Fibroblast of skin of scalp (primary cell): ENCODE measurements at regions not wholly inside any gene's neighbourhood (a gene's known extent, or its start where the extent isn't known, plus 50 kb on each side); places are given as distances from the start of the nearest gene placed in this dataset.
"Not testable (repeated sequence)": the region's sequence is repeated elsewhere in the genome, so short reads cannot be mapped to it uniquely, and the experiment has no call there.

Source experiments
- DNase-seq: peaks from one replicate; pipeline ENCODE4 v3.0.0-alpha.2; 2013

DNA sequence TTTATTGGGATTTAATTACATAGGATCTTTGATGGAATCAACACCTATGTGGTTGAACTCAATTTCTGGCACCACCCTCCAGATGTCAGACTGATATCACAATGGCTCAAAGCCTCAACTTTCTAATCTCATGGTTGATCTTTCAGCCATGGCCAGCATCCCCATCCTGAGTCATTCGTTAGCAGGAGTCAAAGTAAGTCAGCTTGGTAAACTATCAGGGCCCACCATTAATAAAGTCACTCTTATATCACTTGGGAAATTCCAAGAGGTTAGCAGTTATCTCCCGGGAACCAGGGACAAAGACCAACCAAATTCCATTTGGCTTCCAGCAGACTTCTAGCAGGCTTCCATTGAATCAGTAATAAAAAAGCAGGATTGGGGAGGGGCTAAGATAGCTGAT lies 50.7 kb upstream of the TNFSF4 start:
- DNase-seq: peak; percentile 37

DNA sequence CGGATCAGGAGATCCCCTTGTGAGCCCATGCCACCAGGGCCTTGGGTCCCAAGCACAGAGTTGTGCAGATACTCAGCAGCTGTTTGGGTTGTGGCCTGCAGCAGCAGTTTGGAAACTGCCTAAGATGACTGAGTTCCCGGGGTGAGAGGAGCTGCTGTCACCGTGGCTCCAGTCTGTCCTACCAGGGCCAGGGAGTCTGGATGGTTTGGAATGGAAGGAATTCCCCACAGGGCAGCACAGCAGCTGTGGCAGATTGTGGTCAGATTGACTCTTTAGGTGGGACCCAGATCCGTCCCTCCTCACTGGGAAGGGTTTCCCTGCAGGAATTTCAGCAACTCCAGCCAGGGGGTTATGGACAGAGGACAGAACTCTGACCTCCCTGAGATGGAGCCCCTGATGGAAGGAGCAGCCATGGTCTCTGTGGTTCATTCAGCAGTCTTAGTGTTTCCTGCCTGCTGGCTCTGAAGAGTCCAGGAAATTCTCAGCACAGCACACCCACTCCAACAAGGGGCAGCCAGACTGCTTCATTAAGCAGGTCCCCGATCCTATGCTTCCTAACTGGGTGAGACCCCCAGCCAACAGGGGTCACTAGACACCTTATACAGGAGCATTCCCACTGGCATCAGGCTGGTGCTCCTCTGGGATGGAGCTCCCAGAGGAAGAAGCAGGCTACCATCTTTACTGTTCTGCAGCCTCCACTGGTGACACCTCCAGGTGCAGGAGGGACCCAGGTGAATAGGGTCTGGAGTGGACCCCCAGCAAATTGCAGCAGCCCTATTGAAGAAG lies 51.5 kb upstream of the TNFSF4 start:
- peak; percentile 71 for DNase-seq

DNA sequence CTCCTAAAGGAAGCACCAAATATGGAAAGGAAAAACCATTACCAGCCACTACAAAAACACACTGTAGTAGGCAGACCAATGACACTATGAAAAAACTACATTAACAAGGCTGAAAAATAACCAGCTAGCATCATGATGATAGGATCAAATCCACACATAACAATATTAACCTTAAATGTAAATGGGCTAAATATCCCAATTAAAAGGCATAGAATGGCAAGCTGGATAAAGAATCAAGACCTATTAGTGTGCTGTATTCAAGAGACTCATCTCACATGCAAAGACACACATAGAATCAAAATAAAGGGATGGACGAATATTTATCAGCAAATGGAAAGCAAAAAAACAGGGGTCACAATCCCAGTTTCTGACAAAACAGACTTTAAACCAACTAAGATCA lies 53.2 kb upstream of the TNFSF4 start:
- not testable (repeated sequence) for DNase-seq

DNA sequence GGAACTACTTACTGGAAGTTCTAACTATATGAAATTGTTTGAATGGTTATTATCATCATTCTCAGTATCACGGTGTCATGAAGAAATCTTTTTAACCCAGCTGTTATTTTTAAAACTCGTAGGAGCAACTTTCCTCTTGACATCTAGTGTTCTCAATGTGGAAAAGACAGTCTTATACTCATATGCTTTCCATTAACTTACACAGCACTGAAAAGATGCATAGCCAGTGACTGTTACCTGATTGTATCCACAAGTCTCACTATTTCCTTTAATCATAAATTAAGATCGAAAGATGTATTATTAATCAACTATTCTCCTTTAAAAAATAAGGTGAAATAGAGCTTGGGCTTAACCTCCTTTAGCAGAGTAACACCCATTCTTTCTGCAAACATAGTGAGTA lies 59.7 kb upstream of the TNFSF4 start:
- no peak for DNase-seq

DNA sequence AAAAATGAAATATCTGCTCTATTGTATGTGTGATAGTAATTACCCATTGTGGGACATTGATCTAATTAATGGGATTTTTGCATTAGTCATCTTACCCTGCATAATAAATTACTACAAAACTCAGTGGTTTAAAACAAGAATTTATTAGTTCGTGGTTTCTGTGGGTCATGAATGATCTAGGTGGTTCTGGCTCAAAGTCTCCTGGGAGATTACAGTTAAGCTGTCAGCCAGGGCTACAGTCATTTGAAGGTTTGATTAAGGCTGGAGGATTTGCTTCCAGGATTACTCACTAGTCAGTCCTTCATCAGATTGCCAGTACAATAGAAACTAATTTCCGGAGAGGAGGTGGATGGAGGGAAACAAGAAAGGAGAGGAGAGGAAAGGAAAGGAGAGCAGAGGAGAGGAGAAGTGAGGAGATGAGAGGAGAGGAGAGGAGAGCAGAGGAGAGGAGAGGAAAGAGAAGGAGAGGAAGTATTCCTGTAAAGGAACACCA lies 60.4 kb upstream of the TNFSF4 start:
- peak; percentile 73 for DNase-seq

DNA sequence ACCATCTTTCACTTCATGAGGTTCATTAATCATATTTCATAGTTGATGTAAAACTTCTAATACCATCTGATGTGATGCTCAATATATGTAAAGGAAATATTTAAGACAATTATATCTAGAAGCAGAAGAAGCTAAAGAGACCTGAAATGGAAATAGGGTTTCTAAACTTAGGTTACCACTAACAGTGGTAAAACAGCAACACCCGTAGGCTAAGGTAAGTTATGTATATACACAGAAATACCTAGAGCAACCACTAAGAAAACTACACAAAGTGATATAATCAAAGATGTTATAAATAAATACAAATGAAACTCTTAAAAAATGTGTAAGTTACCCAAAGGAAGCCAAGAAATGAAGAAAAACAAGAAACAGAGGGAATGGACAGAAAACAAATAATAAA lies 61.1 kb upstream of the TNFSF4 start:
- no peak for DNase-seq

DNA sequence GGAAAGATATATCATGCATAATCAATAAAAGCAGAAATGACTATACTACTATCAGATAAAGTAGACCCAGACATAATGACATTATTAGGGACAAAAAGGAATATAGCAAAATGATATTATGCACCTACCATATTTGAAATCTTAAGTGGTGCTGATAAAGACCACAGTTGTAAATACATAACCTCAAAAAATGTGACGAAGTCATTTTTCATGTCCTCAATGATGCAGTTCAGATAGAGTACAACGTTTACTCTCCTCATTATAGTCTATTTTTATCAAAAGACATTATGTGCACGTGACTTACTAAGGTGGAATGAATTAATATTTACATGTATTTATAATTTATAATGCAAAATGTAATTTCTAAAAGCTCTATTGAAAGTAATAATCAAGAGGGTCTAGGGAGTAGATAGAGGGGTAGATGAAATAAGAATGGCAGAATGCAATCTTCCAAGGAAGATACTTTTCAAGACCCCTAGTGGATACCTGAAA lies 61.7 kb upstream of the TNFSF4 start:
- DNase-seq: no peak

DNA sequence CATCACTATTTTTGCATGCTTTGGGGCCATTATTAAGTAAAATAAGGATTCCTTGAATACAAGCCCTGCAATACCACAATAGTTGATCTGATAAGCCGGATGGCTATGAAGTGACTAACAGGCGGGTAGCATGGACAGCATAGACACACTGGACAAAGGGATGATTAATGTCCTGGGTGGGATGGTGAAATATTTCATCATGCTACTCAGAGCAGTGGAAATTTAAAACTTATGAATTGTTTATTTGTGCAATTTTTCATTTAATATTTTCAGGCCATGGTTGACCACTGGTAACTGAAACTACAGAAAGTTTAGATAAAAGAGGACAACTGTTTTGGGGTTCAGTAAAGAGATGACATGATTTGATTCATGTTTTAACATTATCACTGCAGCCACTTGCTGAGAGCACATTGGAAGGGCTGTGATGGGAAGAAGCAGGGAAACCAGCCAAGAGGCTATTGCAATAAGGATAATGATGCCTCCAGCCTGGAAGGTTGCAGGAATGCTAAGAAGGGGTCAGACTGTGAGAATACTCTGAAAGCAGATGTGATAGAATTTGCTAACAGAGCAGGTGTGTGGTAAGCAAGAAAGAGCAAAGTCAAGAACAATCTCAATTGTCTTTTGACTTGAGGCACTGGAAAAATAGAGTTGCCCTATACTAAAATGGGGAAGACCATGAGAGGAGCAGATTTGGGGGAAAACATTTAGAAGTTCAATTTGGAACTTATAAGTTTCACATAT lies 62.5 kb upstream of the TNFSF4 start:
- DNase-seq: peak; percentile 92

DNA sequence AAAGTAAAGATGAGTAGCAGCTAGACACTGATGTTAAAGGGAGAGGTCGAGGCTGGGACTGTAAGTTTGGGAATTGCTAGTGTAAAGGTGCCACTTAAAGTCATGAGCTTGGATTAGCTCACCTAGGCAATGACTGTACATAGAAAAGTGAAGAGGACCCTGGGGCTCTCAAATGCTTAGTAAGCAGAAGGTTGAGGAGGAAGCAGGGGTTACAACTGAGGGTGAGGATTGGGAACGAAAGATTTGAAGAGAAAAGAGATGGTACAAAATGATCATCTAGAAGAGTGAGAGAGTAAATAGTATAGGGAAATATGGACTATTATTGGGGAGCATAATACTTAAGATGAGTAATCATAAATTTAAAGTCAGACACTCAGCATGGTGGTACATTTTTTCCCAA lies 63.1 kb upstream of the TNFSF4 start:
- no peak for DNase-seq

DNA sequence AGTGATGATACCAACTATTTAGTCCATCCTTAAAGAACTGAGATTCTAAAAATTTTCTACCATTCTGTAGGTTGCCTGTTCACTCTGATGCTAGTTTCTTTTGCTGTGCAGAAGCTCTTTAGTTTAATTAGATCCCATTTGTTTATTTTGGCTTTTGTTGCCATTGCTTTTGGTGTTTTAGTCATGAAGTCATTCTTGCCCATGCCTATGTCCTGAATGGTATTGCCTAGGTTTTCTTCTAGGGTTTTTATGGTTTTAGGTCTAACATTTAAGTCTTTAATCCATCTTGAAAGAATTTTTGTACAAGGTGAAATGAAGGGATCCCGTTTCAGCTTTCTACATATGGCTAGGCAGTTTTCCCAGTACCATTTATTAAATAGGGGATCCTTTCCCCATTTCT lies 63.9 kb upstream of the TNFSF4 start:
- DNase-seq: not testable (repeated sequence)

DNA sequence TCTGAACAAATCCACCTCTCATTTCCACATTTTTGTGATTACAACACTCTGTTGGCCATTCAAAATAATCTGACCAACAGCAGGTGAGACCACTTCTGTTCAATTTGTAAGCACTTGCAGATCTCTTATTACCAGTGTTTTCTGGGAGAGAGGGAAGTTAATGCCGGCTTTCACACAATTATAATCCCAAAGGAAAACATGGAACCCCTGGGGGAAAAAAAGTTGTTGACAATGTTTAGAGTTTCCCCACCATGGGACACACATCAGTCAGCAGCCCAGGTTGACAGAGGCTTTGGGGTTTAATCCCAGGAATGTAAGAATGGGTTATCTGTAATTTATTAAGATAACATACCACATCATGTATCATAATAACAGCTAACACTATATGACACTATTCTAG lies 68.4 kb upstream of the TNFSF4 start:
- DNase-seq: peak; percentile 8

DNA sequence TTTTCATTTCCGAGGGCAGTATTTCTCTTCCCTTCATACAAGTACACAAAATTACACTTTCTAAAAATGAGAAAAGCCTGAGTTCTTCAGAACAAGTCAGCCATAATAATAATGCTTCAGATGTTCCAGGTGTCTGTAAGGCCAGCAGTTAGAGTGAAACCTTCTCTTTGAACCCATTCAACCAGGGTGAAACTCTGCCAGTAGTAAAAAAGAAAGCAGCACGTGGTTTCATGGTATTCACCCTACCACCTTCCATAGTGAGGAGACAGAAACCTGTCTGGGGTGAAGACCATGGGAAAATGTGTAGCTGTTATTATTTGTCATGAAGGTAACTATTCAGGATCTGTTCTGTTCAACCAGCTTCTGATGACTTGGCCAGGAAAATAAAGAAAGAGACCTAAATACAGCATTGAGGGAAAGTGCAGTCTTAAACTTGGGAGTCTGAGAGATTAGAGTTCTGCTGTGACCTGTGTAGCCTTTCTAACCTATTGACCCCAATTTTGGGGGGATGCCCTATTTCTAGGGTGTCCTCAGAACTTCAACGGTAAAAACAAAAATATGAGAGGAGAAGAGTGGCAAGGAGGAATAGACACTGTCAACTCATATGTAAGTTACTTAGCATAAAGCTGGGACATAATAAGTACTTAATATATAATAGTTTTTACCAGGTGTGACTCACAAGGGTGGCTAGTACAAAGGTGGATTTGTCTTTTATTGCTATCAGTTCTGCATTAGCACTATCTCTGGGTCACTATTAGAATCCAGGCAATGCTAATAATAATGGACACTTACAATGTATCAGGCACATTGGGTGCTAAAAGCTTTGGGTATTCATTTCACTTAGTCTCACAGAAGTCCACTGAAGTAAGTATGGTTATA lies 70.0 kb upstream of the TNFSF4 start:
- no peak for DNase-seq

DNA sequence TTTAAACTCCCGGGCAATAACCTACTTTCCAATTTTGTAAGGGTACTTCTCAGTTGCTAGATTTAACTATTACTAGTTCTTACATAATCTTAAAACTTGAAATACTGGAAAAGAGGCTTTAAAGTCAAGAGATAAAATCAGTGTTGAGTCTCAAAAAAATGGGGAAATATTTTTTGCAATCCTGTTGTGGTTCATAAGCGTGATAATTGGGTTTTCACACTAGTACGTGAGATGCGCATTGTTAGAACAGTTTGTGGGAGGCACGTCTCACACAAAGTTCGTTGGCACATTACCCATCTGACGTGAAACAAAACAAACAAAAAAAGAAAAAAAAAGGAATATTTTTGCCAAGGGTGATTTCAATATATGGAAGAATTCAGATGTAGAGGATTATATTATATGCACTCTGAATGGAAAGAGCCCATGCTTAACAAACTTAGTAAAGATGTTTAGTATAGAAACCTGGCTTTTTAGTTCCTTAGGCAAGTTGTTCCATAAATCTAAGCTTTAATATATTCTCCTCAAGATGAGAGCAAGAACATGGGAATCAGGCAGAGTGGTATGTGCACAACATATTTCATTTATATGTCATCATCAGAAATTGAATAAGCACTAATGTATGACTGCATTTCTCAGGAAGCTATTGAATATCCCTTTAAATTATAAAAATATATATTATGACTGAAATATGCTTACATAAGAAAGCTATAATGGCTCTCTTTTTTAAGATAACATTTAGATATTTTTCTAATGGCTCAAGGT lies 73.9 kb upstream of the TNFSF4 start:
- peak; percentile 78 for DNase-seq

DNA sequence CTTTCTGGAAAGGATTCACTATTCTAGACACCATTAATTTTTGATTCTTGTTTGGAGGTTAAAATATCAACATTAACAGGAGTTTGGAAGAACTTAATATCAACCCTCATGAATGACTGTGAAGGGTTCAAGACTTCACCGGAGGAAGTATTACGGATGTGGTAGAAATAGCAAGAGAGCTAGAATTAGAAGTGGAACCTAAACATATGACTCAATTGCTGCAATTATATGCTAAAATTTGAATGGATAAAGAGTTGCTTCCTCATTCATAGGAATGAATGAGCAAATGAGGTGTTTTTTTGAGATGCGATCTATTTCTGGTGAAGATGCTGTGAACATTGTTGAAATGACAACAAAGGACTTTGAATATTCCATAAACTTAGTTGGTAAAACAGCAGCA lies 77.9 kb upstream of the TNFSF4 start:
- DNase-seq: no peak

DNA sequence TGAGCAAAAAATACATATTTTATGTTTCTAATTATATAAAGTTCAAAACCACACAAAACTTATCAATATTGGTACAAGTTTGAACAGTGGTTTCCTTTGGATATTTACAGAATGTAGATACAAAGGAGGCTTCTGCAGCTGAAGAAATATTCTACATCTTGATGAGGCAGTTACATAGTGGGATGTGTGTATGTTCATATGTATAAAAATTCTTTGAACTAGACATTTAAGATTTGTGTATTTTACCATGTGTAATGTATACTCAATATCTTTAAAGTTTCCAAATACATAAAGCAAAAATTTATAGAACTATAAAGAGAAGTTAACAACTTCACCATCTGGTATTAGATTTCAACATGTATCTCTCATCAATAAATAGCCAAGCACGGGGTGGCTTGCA lies 80.7 kb upstream of the TNFSF4 start:
- DNase-seq: no peak

DNA sequence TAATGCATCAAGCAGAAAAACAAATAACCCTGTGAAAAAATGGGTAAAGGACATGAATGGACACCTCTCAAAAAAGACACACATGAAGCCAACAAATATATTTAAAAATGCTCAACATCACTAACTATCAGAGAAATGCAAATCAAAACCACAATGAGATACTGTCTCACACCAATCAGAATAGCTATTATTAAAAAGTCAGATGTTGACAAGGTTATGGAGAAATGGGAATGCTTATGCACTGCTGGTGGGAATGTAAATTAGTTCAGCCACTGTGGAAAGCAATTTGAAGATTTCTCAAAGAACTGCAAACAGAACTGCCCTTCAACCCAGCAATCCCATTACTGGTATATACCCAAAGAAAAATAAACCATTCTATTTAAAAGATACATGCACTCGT lies 86.6 kb upstream of the TNFSF4 start:
- no peak for DNase-seq

DNA sequence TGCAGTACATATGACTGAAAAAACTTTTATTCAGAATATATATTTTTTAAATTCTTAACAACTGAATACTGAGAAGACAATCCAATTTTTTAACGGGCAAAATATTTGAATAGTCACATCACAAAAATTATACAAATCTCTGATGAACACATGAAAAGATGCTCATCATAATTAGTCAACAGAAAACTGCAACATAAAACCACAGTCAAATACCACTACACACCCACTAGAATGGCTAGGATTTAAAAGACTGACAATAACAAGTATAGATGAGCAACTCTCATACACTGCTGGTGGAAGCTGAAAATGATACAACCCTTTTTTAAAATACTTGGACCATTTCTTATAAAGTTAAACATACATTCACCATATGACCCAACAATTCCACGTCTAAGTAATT lies 87.7 kb upstream of the TNFSF4 start:
- DNase-seq: peak; percentile 61

DNA sequence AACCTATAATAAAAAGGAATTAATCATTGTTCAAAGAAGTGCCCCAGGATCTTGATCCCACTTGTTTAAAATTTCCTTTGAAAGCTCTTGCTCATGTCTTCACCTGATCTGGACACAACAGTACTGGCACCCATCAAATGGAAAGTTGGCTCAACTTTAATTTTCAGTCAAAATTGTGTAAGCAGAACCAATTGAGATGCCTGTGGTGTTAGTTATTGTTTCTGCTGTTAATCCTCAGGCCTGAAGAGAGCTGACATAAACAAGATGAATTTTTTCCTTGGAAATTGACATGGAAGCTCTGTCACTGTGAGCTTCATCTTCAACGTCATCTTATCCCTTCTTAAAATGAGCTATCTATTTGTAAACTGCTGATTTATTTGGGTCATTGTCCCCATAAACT lies 88.3 kb upstream of the TNFSF4 start:
- DNase-seq: no peak

DNA sequence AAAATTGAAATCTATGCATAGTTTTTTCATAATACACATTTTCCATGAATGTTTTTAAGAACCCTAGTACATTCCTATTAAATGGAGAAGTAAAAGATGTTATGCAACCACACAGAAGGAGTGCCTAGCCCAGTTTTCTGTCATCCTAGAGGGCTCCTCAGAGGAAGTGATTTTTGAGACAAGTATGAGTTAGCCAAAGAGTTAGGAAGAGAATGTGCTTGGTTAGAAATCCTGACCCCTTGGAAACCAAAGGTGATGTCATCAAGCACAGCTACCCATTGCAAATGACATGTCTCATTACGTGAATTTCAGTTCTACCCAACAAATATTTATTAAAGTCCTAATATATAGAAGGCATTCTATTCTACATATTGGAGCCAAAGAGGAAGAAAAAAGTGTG lies 88.9 kb upstream of the TNFSF4 start:
- peak; percentile 45 for DNase-seq

DNA sequence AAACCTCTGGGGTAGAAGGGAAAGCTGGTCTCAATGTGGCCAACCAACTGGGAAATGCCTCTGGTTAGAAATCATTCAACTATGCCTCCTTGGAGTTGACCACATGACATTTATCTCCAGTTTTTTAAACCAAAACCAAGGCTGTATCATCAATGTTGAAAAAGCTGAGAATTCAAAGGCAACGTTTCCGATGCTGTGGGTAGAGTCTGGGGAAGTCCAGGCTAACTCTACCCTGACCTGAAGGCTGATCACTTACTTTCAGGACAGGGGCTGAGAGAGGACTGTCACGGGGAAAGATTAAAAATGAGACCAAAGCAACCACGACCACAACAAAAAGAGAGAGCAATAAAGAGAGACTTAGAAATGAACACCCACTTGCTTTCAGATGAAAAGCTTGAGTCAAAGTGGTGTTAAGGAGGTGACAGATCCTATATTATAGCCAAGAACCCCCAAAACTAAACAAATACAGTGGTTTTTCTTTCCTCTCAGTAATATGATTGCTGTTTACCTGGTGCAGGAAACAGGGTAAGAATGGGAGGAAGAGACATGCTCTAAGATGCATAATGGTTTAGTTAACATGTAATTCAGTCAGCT lies 90.8 kb upstream of the TNFSF4 start:
- DNase-seq: no peak
